ENCODE measurements at regions not wholly inside any gene's neighbourhood (a gene's known extent, or its start where the extent isn't known, plus 50 kb on each side); places are given as distances from the start of the nearest gene placed in this dataset.

GRCh38 chr15:96693515-96693914 is 363.0 kb downstream of the NR2F2 start:
- no peak for DNase-seq
- Histone ChIP-seq H3K36me3 (replicated peaks) (no peaks in the 10 kb centered on the region), H3K27ac (no peak overlapping the region), H3K27me3 (replicated peaks) (no peaks in the 10 kb centered on the region), H3K4me3 (ENCODE audit: low read depth, low read length) (no peak overlapping the region)
- in situ Hi-C loops (cut with HindIII; ENCODE audit: low pct_ligation_motif_present, low sequenced_read_pairs) = no loop called here
- no peak for TF ChIP-seq CTCF (IDR thresholded peaks at IDR 0.05; ENCODE audit: low read depth, low read length, missing control alignments)

- Histone ChIP-seq H3K27ac (no peak overlapping the region), H3K4me3 (ENCODE audit: low read depth, low read length) (no peak overlapping the region), H3K27me3 (replicated peaks) (no peaks in the 10 kb centered on the region), H3K36me3 (replicated peaks) (no peaks in the 10 kb centered on the region)
- no peak for TF ChIP-seq CTCF (IDR thresholded peaks at IDR 0.05; ENCODE audit: low read depth, low read length, missing control alignments)
- in situ Hi-C loops (cut with HindIII; ENCODE audit: low pct_ligation_motif_present, low sequenced_read_pairs) = no loop called here
- no peak for DNase-seq
These were observed 363.6 kb downstream of the NR2F2 start for GRCh38 chr15:96693990-96694517.

- no peak overlapping the region for H3K4me3 ChIP-seq (ENCODE audit: low read depth, low read length)
- no peak for TF ChIP-seq CTCF (IDR thresholded peaks at IDR 0.05; ENCODE audit: low read depth, low read length, missing control alignments)
- DNase-seq = no peak
- no peaks in the 10 kb centered on the region for H3K36me3 ChIP-seq (replicated peaks)
- H3K27ac ChIP-seq = no peak overlapping the region
- in situ Hi-C loops (cut with HindIII; ENCODE audit: low pct_ligation_motif_present, low sequenced_read_pairs) = no loop called here
- no peaks in the 10 kb centered on the region for H3K27me3 ChIP-seq (replicated peaks)
These were observed 364.9 kb downstream of the NR2F2 start for GRCh38 chr15:96695426-96695825.

GRCh38 chr15:96699871-96700401 is 369.4 kb downstream of the NR2F2 start:
- TF ChIP-seq CTCF (IDR thresholded peaks at IDR 0.05; ENCODE audit: low read depth, low read length, missing control alignments) = no peak
- H3K4me3 ChIP-seq (ENCODE audit: low read depth, low read length) = no peak overlapping the region
- in situ Hi-C loops (cut with HindIII; ENCODE audit: low pct_ligation_motif_present, low sequenced_read_pairs) = no loop called here
- no peaks in the 10 kb centered on the region for H3K27me3 ChIP-seq (replicated peaks)
- no peak for DNase-seq
- no peak overlapping the region for H3K27ac ChIP-seq
- no peaks in the 10 kb centered on the region for H3K36me3 ChIP-seq (replicated peaks)

GRCh38 chr15:96700555-96700954 is 370.1 kb downstream of the NR2F2 start:
- in situ Hi-C loops (cut with HindIII; ENCODE audit: low pct_ligation_motif_present, low sequenced_read_pairs) = no loop called here
- no peak for DNase-seq
- Histone ChIP-seq H3K27me3 (replicated peaks) (no peaks in the 10 kb centered on the region), H3K27ac (no peak overlapping the region), H3K4me3 (ENCODE audit: low read depth, low read length) (no peak overlapping the region), H3K36me3 (replicated peaks) (no peaks in the 10 kb centered on the region)
- TF ChIP-seq CTCF (IDR thresholded peaks at IDR 0.05; ENCODE audit: low read depth, low read length, missing control alignments) = no peak

GRCh38 chr15:96701443-96701842 is 370.9 kb downstream of the NR2F2 start:
- no peak overlapping the region for H3K4me3 ChIP-seq (ENCODE audit: low read depth, low read length)
- no peak for TF ChIP-seq CTCF (IDR thresholded peaks at IDR 0.05; ENCODE audit: low read depth, low read length, missing control alignments)
- no peaks in the 10 kb centered on the region for H3K36me3 ChIP-seq (replicated peaks)
- DNase-seq = no peak
- no peak overlapping the region for H3K27ac ChIP-seq
- in situ Hi-C loops (cut with HindIII; ENCODE audit: low pct_ligation_motif_present, low sequenced_read_pairs) = no loop called here
- no peaks in the 10 kb centered on the region for H3K27me3 ChIP-seq (replicated peaks)

Data from brain microvascular endothelial cell (primary cell).